SKM-1 (cell line): ENCODE measurements at regions not wholly inside any gene's neighbourhood (a gene's known extent, or its start where the extent isn't known, plus 50 kb on each side); places are given as distances from the start of the nearest gene placed in this dataset.

Source experiments
- DNase-seq: peaks from one replicate; lab custom pipeline; 2025; ENCODE audit not compliant: unreplicated experiment; lab: John Stamatoyannopoulos, UW

GRCh38 chr5:133665571-133665970 lies 53.2 kb upstream of the FSTL4 start:
- no peak for DNase-seq

- no peak for DNase-seq
Observed at GRCh38 chr5:133664422-133664821, 52.1 kb upstream of the FSTL4 start.

GRCh38 chr5:133663397-133664054 lies 51.2 kb upstream of the FSTL4 start:
- no peak for DNase-seq

GRCh38 chr5:133662578-133662977 lies 50.2 kb upstream of the FSTL4 start:
- no peak for DNase-seq
